ENCODE measurements at regions not wholly inside any gene's neighbourhood (a gene's known extent, or its start where the extent isn't known, plus 50 kb on each side); places are given as distances from the start of the nearest gene placed in this dataset.

DNA sequence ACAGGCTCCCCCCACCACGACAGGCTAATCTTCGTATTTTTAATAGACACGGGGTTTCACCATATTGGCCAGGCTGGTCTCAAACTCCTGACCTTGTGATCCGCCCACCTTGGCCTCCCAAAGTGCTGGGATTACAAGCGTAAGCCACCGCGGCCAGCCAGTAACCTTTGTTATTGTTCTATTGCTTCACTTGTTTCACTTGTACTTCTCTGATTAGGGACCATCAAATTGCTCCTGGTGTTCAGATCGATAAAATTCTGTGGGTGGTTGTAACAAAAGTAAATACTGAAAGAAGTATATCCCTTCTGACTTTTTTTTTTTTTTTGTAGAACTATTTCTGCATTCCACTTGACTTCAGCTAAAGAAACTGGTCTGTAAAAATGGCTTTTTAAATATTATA, 445.5 kb upstream of the CDH10 start:
- TF ChIP-seq, protein P1, sequence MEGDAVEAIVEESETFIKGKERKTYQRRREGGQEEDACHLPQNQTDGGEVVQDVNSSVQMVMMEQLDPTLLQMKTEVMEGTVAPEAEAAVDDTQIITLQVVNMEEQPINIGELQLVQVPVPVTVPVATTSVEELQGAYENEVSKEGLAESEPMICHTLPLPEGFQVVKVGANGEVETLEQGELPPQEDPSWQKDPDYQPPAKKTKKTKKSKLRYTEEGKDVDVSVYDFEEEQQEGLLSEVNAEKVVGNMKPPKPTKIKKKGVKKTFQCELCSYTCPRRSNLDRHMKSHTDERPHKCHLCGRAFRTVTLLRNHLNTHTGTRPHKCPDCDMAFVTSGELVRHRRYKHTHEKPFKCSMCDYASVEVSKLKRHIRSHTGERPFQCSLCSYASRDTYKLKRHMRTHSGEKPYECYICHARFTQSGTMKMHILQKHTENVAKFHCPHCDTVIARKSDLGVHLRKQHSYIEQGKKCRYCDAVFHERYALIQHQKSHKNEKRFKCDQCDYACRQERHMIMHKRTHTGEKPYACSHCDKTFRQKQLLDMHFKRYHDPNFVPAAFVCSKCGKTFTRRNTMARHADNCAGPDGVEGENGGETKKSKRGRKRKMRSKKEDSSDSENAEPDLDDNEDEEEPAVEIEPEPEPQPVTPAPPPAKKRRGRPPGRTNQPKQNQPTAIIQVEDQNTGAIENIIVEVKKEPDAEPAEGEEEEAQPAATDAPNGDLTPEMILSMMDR (IDR thresholded peaks at IDR 0.05; ENCODE audit: insufficient read depth, low read length, poor library complexity, severe bottlenecking): no peak
- no peak for TF ChIP-seq EZH2phosphoT487 (conservative IDR thresholded peaks at IDR 0.05; ENCODE audit: low read length)

Data from SU-DHL-6 (cell line).